Activated CD8-positive, alpha-beta memory T cell treated with anti-CD3 and anti-CD28 coated beads for 48 hours (primary cell): ENCODE measurements at regions not wholly inside any gene's neighbourhood (a gene's known extent, or its start where the extent isn't known, plus 50 kb on each side); places are given as distances from the start of the nearest gene placed in this dataset.
"Not testable (repeated sequence)": the region's sequence is repeated elsewhere in the genome, so short reads cannot be mapped to it uniquely, and the experiment has no call there.

Experiments used
- DNase-seq, 3 experiments: peaks; one replicate each; pipeline ENCODE4 v3.0.0-alpha.2; 2020; ENCODE audit warnings: low read depth in 2 of 3, low spot score in 2 of 3

GRCh38 chr17:31750578-31750977 lies 108.5 kb downstream of the COPRS start:
- DNase-seq, result no peak

GRCh38 chr17:31748881-31749280 lies 110.2 kb downstream of the COPRS start:
- no peak for DNase-seq

GRCh38 chr17:31746884-31747495 lies 112.1 kb downstream of the COPRS start:
- DNase-seq, result no peak

- DNase-seq, result no peak
Measured at GRCh38 chr17:31745964-31746600, 113.0 kb downstream of the COPRS start.

- no peak for DNase-seq
Measured at GRCh38 chr17:31744511-31744951, 114.5 kb downstream of the COPRS start.

GRCh38 chr17:31743797-31744196 lies 115.2 kb downstream of the COPRS start:
- DNase-seq, result no peak

- no peak for DNase-seq
Measured at GRCh38 chr17:31741371-31741770, 117.7 kb downstream of the COPRS start.

GRCh38 chr17:31740611-31741082 lies 118.4 kb downstream of the COPRS start:
- no peak for DNase-seq

GRCh38 chr17:31738996-31739699 lies 119.9 kb downstream of the COPRS start:
- no peak for DNase-seq

- DNase-seq, result no peak
Measured at GRCh38 chr17:31738488-31738887, 120.6 kb downstream of the COPRS start.

- DNase-seq, result no peak
Measured at GRCh38 chr17:31738067-31738466, 121.0 kb downstream of the COPRS start.

GRCh38 chr17:31736855-31737625 lies 122.0 kb downstream of the COPRS start:
- DNase-seq, result no peak

- no peak for DNase-seq
Measured at GRCh38 chr17:31733326-31733725, 125.7 kb downstream of the COPRS start.

- not testable (repeated sequence) for DNase-seq
Measured at GRCh38 chr17:31731585-31732154, 127.4 kb downstream of the COPRS start.

- DNase-seq, result no peak
Measured at GRCh38 chr17:31731118-31731517, 127.9 kb downstream of the COPRS start.

- DNase-seq, result no peak
Measured at GRCh38 chr17:31726980-31727427, 132.0 kb downstream of the COPRS start.

- no peak for DNase-seq
Measured at GRCh38 chr17:31724619-31725018, 134.4 kb downstream of the COPRS start.

GRCh38 chr17:31724026-31724425 lies 135.0 kb downstream of the COPRS start:
- no peak for DNase-seq

GRCh38 chr17:31722251-31723056 lies 136.6 kb downstream of the COPRS start:
- DNase-seq, result no peak
